Stimulated activated CD8-positive, alpha-beta memory T cell treated with anti-CD3 and anti-CD28 coated beads, Interleukin-4, amount 100 ng/mL, for 48 hours (primary cell): ENCODE measurements at regions not wholly inside any gene's neighbourhood (a gene's known extent, or its start where the extent isn't known, plus 50 kb on each side); places are given as distances from the start of the nearest gene placed in this dataset.

Experiments used
- DNase-seq: peaks from one replicate; pipeline ENCODE4 v3.0.0-alpha.2; 2020

GRCh38 chr13:73695325-73695724 is 438.9 kb downstream of the KLF12 start:
- DNase-seq: no peak

- DNase-seq: no peak
These were observed 441.0 kb downstream of the KLF12 start for GRCh38 chr13:73693215-73693614.

GRCh38 chr13:73691891-73692290 is 442.3 kb downstream of the KLF12 start:
- DNase-seq: no peak

GRCh38 chr13:73687929-73688328 is 446.3 kb downstream of the KLF12 start:
- DNase-seq: no peak

- DNase-seq: no peak
These were observed 447.1 kb downstream of the KLF12 start for GRCh38 chr13:73687087-73687486.

DNA sequence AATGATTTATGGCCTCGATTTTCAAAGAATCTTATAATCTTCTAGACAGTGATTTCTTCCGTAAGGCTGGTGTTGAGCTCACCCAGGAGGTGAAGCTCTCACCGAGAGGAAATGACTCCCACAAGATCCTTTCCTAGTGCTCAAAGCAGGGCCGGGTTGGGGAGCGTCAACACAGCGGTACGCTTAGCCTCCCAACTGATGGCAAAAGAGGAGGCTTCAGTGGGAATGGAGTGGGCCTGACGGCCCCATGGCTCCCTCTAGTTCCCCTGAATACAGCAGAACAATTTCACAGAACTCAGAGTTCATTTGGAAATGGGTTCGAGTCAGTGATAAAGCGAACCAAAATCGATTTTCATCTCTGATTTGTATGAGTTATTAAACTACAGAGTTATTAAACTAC is 449.5 kb downstream of the KLF12 start:
- no peak for DNase-seq

DNA sequence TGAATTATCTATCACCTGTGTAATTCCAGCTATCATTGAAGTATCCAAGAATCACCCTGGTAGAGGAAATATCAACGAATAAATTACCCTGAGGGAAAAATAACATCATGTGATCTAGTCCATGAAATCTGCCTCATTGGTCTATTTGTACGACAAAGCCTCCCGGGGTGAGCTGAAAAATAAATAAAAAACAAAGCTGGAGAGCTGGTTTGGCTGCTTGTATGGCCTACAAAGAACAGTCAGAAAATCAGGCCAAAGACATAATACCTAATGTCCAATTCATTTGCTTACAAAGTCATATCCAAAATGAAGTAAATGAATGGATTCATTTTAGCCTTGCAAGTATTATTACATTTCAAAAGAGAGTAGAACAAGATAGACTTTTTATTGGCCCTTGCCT is 449.9 kb downstream of the KLF12 start:
- no peak for DNase-seq

DNA sequence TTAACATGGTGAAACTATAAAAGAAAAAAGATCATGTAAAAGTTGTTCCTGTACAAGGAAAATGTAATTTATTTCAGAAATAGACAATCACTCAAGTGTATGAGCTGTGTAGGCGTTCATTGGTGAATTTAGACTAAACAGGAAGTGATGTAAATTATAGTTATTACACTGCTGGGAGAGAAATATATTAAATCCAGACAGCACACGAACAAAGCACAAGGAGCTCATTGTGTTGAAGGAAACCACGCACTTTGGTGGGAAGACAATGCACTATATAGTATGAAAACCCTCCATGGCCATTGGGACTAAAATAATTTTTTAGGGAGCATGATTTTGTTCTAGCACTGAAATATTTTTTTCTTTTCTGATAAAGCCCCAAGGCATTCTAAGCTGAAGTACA is 450.5 kb downstream of the KLF12 start:
- DNase-seq: no peak

DNA sequence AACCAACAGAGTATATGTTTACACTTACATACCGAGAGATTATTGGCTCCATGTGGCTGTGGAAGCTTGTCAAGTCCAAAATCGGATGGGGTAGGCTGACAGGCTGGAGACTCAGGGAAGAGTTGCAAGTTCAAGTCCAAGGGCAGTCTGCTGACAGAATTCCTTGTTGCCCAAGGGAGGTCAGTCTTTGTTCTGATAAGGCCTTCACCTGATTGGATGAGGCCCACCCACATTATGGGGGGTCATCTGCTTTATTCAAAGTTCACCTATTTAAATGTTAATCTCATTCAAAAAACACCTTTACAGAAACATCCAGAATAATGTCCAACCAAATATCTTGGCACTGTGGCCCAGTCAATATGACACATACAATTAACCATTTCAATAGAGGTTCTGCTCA is 452.4 kb downstream of the KLF12 start:
- DNase-seq: no peak

- DNase-seq: no peak
These were observed 453.2 kb downstream of the KLF12 start for GRCh38 chr13:73681015-73681414.

GRCh38 chr13:73677048-73677601 is 457.1 kb downstream of the KLF12 start:
- no peak for DNase-seq

DNA sequence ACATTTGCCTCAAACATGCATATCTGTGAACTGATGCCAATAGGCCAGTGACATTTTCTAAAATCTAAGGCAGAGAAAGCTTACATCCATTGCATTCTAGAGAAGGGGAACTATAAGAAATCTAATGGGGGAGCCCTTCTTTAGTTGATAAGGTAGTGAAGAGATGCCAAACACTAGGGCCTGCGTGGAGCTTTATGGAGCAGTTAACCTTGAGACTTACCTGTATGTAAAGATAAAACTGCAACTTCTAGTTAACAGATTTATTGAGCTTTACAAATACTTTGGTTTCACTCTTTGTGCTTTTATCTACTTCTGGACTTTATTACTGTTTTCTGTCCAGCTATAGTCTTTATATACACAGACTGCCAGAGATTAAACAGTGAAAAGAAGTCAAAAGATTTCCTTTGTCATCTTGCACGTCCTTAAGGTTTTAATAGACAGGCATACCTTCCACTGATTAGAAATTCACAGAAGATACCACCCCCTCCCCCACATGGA is 457.6 kb downstream of the KLF12 start:
- DNase-seq: no peak

DNA sequence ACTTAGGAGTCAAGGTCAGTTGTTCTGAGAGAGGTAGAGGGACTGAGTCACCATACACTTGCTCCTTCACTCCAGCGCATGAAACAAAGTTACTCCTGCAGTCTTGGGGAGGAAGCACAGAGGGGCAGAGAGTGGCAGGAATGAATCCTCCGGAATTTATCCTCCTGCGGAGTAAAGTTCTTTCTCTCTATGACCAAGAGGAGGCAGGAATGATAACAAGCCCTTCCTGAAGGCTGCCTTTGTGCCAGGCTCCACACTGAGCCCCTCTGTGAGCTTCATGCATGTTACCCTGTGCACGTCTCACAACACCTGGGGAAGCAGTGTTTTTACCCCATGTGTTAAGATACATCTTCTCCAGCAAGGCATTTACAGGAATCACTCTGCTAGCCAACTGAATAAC is 458.4 kb downstream of the KLF12 start:
- DNase-seq: no peak

DNA sequence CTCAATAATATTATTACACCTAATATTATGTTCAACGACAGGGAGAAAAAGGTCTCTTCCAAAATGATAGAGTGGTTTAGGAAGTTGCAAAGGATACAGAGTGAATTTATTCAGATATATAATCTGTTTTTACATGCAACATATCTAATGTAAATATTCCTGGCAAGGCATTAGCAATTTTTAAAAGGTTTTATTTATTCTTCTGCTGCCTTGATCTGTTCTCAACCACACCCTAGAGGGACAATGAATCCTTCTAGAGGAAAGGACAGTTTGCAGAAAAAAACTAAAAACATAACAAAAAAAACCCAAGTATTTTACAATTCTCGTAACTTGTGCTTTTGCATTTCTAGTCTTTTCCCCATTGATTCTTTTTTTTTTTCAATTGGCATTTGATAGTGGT is 459.6 kb downstream of the KLF12 start:
- DNase-seq: no peak

DNA sequence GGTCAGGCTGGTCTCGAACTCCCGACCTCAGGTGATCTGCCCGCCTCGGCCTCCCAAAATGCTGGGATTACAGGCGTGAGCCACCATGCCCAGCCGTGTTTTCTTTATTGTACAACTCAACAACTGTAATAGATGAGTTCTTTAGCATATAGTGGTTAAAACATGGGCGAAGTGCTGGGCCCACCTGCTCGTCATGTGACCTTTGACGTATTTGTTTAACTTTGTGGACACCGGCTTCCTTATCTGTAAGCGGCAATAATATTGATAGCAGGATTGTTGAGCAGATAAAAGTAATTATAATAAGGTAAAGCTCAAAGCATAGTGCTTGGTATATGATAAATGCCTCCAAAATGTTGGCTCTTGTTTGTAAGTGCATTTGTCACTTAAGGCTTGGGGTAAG is 460.3 kb downstream of the KLF12 start:
- DNase-seq: no peak

DNA sequence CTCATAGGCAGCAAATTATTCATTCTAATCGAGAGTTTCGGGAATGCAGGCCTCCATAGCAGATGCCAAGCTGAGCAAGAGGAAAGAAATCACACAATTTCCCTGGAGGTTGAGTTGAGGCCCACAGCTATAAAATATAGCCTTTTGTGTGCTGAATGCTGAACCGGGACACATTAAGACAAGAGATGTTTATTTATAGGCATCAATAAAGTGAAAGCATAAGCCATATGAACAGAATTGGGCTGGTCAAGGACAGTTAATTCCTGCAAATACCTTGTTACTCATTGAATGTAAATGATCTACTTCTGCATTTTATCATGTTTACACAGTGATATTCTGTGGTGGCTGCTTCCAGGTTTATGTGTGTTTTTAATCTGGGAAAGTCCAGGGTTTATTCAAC is 461.7 kb downstream of the KLF12 start:
- no peak for DNase-seq

DNA sequence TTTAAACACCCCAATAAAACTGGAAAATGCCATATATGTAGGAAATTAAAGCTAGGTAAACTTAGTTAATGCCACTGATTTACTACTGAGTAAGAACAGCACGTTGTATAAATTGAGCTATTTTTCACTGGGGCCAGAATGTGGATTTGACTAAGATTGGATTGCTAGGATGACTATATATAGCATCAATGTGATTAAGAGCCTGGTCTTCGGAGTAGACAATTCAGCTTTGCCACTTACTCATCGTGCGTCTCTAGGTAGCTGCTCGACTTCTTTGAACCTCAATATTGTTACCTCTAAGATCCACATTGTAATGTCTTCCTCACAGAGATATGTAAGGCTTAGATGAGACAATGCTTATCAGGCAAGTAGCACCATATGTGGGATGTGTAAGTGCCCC is 462.5 kb downstream of the KLF12 start:
- no peak for DNase-seq

GRCh38 chr13:73671011-73671410 is 463.2 kb downstream of the KLF12 start:
- DNase-seq: no peak

DNA sequence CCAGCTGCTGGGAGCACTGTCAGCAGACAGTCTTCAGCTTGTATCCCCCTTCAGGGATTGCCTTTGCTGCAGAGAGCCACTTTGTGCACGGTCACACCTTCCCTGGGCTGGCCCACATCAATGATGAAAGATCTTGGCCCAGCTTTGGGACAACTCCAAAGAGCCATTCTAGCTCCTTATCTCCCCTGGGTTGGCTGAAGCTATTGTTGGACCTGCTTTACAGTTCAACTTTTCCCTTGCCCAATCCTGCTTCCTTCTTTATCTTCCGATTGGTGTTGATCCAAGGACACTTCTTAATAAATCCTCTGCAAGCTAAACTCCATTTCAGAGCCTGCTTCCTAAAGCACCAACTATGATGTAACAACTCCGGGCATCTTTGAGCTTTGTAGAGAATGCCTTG is 466.4 kb downstream of the KLF12 start:
- DNase-seq: no peak

DNA sequence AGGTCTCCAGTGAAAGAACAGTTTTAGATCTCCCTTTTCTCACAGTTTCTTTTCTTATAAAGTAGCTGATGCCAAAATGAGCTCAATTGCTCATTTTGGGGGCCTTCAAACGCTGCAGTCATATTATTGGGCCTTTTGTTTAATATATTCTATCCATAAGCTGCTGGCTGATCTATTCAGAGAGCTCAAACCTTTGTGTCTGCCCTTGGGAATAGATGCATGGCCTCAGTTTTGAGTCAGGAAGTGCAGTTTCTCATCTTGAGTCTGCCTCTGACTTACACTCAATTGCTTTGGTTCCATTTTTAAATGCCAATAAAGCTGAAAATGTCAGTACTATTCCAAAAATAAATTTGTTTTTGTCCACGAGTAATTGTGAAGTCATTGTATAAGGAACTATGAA is 468.9 kb downstream of the KLF12 start:
- no peak for DNase-seq

GRCh38 chr13:73664851-73665250 is 469.4 kb downstream of the KLF12 start:
- no peak for DNase-seq

DNA sequence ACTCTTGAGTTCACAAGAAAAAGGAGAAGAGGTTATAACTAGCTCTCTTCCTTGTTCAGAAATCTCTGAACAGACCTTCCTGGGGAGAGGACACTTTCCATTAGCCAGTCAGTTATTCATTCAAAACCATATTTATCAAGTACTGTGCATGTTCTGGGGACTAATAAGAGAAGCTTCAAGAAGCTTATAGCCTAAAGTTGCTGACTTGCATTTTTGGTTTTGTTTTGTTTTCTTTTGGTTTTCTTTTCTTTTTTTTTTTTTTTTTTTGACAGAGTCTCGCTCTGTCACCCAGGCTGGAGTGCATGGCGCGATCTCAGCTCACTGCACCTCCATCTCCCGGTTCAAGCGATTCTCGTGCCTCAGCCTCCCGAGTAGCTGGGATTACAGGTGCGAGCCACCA is 471.4 kb downstream of the KLF12 start:
- no peak for DNase-seq

GRCh38 chr13:73661687-73662425 is 472.3 kb downstream of the KLF12 start:
- no peak for DNase-seq

DNA sequence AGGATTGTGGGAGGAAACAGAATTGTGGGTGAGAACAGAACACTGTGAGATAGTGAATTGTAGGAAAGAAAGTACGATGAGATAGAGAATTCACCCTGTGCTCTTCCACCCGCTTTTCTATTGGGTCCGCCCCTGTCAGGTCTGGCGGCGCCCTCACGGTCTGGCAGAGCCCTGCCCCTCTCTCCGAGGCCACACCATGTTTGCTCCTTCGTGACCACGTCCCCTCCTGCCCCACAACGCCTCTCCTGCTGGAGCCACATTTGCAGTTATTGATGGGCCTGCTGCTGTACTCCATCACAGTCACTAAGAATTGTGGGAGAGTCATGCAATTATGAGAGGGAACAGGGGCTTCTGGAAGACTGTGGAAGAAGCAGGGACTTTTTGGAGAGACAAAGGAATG is 473.1 kb downstream of the KLF12 start:
- no peak for DNase-seq

DNA sequence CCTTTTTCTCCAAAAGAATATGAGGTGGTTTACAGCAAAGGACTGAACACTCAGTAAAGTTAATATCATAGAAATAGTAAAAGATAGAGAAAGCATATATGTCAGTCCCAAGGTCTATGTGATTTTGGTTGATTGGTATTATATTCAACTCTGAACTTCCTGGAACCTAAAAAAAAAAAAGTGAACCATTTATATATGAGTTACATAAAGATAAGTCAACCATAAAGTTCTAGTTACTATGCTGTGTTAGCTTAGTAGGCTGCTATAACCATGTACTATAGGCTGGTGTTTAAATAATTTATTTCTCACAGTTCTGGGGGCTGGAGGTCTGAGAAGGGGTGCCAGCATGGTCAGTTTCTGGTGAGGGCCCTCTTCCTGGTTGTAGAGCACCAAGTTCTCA is 475.6 kb downstream of the KLF12 start:
- DNase-seq: no peak
